HG02642 (cell line): ENCODE measurements at regions not wholly inside any gene's neighbourhood (a gene's known extent, or its start where the extent isn't known, plus 50 kb on each side); places are given as distances from the start of the nearest gene placed in this dataset.

Experiments
- ATAC-seq: cut with Tn5 transposase; IDR thresholded peaks from one replicate; pipeline ENCODE4 v1.9.1; 2021; ENCODE audit warnings: mild to moderate bottlenecking; ENCODE audit not compliant: unreplicated experiment, poor library complexity

GRCh38 chr4:19729886-19730651, 521.6 kb upstream of the SLIT2 start:
- no peak for ATAC-seq

- ATAC-seq, result no peak
Measured at GRCh38 chr4:19728773-19729172, 522.9 kb upstream of the SLIT2 start.

GRCh38 chr4:19727141-19727540, 524.6 kb upstream of the SLIT2 start:
- no peak for ATAC-seq

GRCh38 chr4:19725130-19725529, 526.6 kb upstream of the SLIT2 start:
- ATAC-seq, result no peak

GRCh38 chr4:19722404-19722803, 529.3 kb upstream of the SLIT2 start:
- ATAC-seq, result no peak

GRCh38 chr4:19721587-19721986, 530.1 kb upstream of the SLIT2 start:
- ATAC-seq, result no peak

GRCh38 chr4:19720610-19721009, 531.1 kb upstream of the SLIT2 start:
- ATAC-seq, result no peak

GRCh38 chr4:19720190-19720589, 531.5 kb upstream of the SLIT2 start:
- ATAC-seq, result no peak

- ATAC-seq, result no peak
Measured at GRCh38 chr4:19711871-19712270, 539.8 kb upstream of the SLIT2 start.

GRCh38 chr4:19707876-19708275, 543.8 kb upstream of the SLIT2 start:
- ATAC-seq, result no peak

GRCh38 chr4:19703391-19703790, 548.3 kb upstream of the SLIT2 start:
- ATAC-seq, result no peak

- no peak for ATAC-seq
Measured at GRCh38 chr4:19700992-19701391, 550.7 kb upstream of the SLIT2 start.

GRCh38 chr4:19698961-19699360, 552.7 kb upstream of the SLIT2 start:
- no peak for ATAC-seq

- ATAC-seq, result no peak
Measured at GRCh38 chr4:19694812-19695211, 556.9 kb upstream of the SLIT2 start.

GRCh38 chr4:19693936-19694570, 557.7 kb upstream of the SLIT2 start:
- no peak for ATAC-seq

GRCh38 chr4:19689511-19689910, 562.2 kb upstream of the SLIT2 start:
- ATAC-seq, result no peak

- ATAC-seq, result no peak
Measured at GRCh38 chr4:19686456-19686855, 565.2 kb upstream of the SLIT2 start.

- no peak for ATAC-seq
Measured at GRCh38 chr4:19684084-19684483, 567.6 kb upstream of the SLIT2 start.

GRCh38 chr4:19683426-19683825, 568.3 kb upstream of the SLIT2 start:
- ATAC-seq, result no peak

GRCh38 chr4:19677211-19677610, 574.5 kb upstream of the SLIT2 start:
- ATAC-seq, result no peak

GRCh38 chr4:19675172-19675811, 576.4 kb upstream of the SLIT2 start:
- no peak for ATAC-seq

- ATAC-seq, result no peak
Measured at GRCh38 chr4:19659101-19659500, 592.6 kb upstream of the SLIT2 start.
